Gastroesophageal sphincter (tissue), 4 donors: ENCODE measurements at regions not wholly inside any gene's neighbourhood (a gene's known extent, or its start where the extent isn't known, plus 50 kb on each side); places are given as distances from the start of the nearest gene placed in this dataset.

Source experiments
- ATAC-seq: fragments of 150-250 bp; one replicate; pipeline ENCODE4 v1.9.1; 2016; ENCODE audit warnings: mild to moderate bottlenecking, moderate library complexity
- H3K27ac ChIP-seq, 4 donors: fragments of 200-600 bp; sonication (generic) in 3 of 4; 1 replicate in 3 of 4; 2 replicates in 1 of 4; pipeline ENCODE4 v1.5.1; 2016 to 2019
- H3K27me3 ChIP-seq: fragments of 200-600 bp; sonication (generic); one replicate; pipeline ENCODE4 v1.5.1; 2019
- H3K36me3 ChIP-seq, 2 donors: fragments of 200-600 bp; sonication (generic); one replicate each; pipeline ENCODE4 v1.5.1; 2019; ENCODE audit warnings: control low read depth in 1 of 2
- H3K4me1 ChIP-seq, 3 donors: fragments of 200-600 bp; sonication (generic); 1 replicate in 2 of 3; 2 replicates in 1 of 3; pipeline ENCODE4 v1.5.1; 2016 to 2019; ENCODE audit warnings: control low read depth in 2 of 3
- H3K4me3 ChIP-seq, 2 donors: fragments of 200-600 bp; sonication (generic); one replicate each; pipeline ENCODE4 v1.5.1; 2019; ENCODE audit warnings: mild to moderate bottlenecking in 1 of 2, moderate library complexity in 1 of 2
- H3K9me3 ChIP-seq, 3 donors: fragments of 200-600 bp; sonication (generic); one replicate each; pipeline ENCODE4 v1.5.1; 2017 to 2019; ENCODE audit warnings: control low read depth in 2 of 3
- CTCF ChIP-seq, 4 experiments: fragments of 200-600 bp in 2 of 4; fragments of 450-650 bp in 2 of 4; sonication (generic) in 1 of 4; IDR thresholded peaks; one replicate each; pipeline ENCODE4 v1.5.1; 2017 to 2019; ENCODE audit warnings: antibody characterized with exemption in 4 of 4, mild to moderate bottlenecking in 2 of 4, moderate library complexity in 2 of 4
- EP300 ChIP-seq: sonication (generic); formaldehyde crosslinking; IDR thresholded peaks from one replicate; pipeline ENCODE4 v1.6.1; 2017; ENCODE audit warnings: antibody characterized with exemption, mild to moderate bottlenecking
- POLR2A ChIP-seq, 2 donors: fragments of 450-650 bp; IDR thresholded peaks; one replicate each; pipeline ENCODE4 v1.6.1; 2017; ENCODE audit warnings: antibody characterized with exemption in 2 of 2, mild to moderate bottlenecking in 2 of 2, moderate library complexity in 1 of 2
- POLR2AphosphoS5 ChIP-seq: sonication (generic); formaldehyde crosslinking; IDR thresholded peaks from one replicate; pipeline ENCODE4 v1.6.1; 2017; ENCODE audit warnings: antibody characterized with exemption
- WGBS, 2 donors: methylation state at CpG; one replicate each; pipeline ENCODE4 v1.1.5; 2018; ENCODE audit warnings: low coverage in 1 of 2; 5-methylcytosine and 5-hydroxymethylcytosine counted together

GRCh38 chrX:95903490-95903889, 781.2 kb upstream of the DIAPH2 start:
- H3K4me1 ChIP-seq, result no peaks in the 10 kb centered on the region
- no peak for ATAC-seq
- no peaks in the 10 kb centered on the region for H3K27me3 ChIP-seq
- H3K4me3 ChIP-seq, result no peak overlapping the region
- WGBS, 2 donors, result 0 to 14% methylated on average over 1 to 2 of the region's 3 CpGs
- H3K9me3 ChIP-seq, result no peaks in the 10 kb centered on the region
- no peaks in the 10 kb centered on the region for H3K36me3 ChIP-seq
- no peak overlapping the region for H3K27ac ChIP-seq
- TF ChIP-seq POLR2AphosphoS5, result no peak
- no peak for TF ChIP-seq POLR2A (IDR thresholded peaks at IDR 0.05)
- no peak for TF ChIP-seq CTCF (IDR thresholded peaks at IDR 0.05)
- TF ChIP-seq EP300, result no peak

GRCh38 chrX:95903975-95904374, 780.7 kb upstream of the DIAPH2 start:
- Histone ChIP-seq H3K27me3 (no peaks in the 10 kb centered on the region), H3K27ac (no peak overlapping the region), H3K4me3 (no peak overlapping the region), H3K4me1 (no peaks in the 10 kb centered on the region), H3K9me3 (no peaks in the 10 kb centered on the region), H3K36me3 (no peaks in the 10 kb centered on the region)
- TF ChIP-seq POLR2AphosphoS5 (no peak), EP300 (no peak), CTCF (IDR thresholded peaks at IDR 0.05) (no peak), POLR2A (IDR thresholded peaks at IDR 0.05) (no peak)
- 32% methylated on average over 2 of the region's 3 CpGs; no CpG with 5 or more reads in 1 of the 2 donors for WGBS, 2 donors
- ATAC-seq, result no peak

GRCh38 chrX:95907081-95907480, 777.6 kb upstream of the DIAPH2 start:
- H3K36me3 ChIP-seq, result no peaks in the 10 kb centered on the region
- 20 to 50% methylated on average over 1 of the region's 1 CpG for WGBS, 2 donors
- H3K27ac ChIP-seq, result no peak overlapping the region
- H3K4me1 ChIP-seq, result no peaks in the 10 kb centered on the region
- H3K27me3 ChIP-seq, result no peaks in the 10 kb centered on the region
- H3K9me3 ChIP-seq, result no peaks in the 10 kb centered on the region
- no peak overlapping the region for H3K4me3 ChIP-seq
- ATAC-seq, result no peak
- TF ChIP-seq EP300 (no peak), CTCF (IDR thresholded peaks at IDR 0.05) (no peak), POLR2A (IDR thresholded peaks at IDR 0.05) (no peak), POLR2AphosphoS5 (no peak)

GRCh38 chrX:95911062-95911461, 773.6 kb upstream of the DIAPH2 start:
- Histone ChIP-seq H3K4me1 (no peaks in the 10 kb centered on the region), H3K4me3 (no peak overlapping the region), H3K36me3 (no peaks in the 10 kb centered on the region), H3K9me3 (no peaks in the 10 kb centered on the region), H3K27ac (no peak overlapping the region), H3K27me3 (no peaks in the 10 kb centered on the region)
- ATAC-seq, result no peak
- WGBS, 2 donors, result 33 to 83% methylated on average over 1 of the region's 1 CpG
- TF ChIP-seq EP300, result no peak
- no peak for TF ChIP-seq CTCF (IDR thresholded peaks at IDR 0.05)
- TF ChIP-seq POLR2A (IDR thresholded peaks at IDR 0.05), result no peak
- no peak for TF ChIP-seq POLR2AphosphoS5

- no peaks in the 10 kb centered on the region for H3K4me1 ChIP-seq
- no peaks in the 10 kb centered on the region for H3K9me3 ChIP-seq
- WGBS, 2 donors, result 60 to 100% methylated on average over 1 of the region's 1 CpG
- no peaks in the 10 kb centered on the region for H3K36me3 ChIP-seq
- no peak for ATAC-seq
- H3K27me3 ChIP-seq, result no peaks in the 10 kb centered on the region
- H3K4me3 ChIP-seq, result no peak overlapping the region
- TF ChIP-seq CTCF (IDR thresholded peaks at IDR 0.05) (no peak), EP300 (no peak), POLR2A (IDR thresholded peaks at IDR 0.05) (no peak), POLR2AphosphoS5 (no peak)
- no peak overlapping the region for H3K27ac ChIP-seq
Measured at GRCh38 chrX:95919605-95920004, 765.0 kb upstream of the DIAPH2 start.
